Activated CD4-positive, alpha-beta T cell treated with anti-CD3 and anti-CD28 coated beads, Interleukin-2, amount 50 U/mL, for 16 hours (primary cell): ENCODE measurements at regions not wholly inside any gene's neighbourhood (a gene's known extent, or its start where the extent isn't known, plus 50 kb on each side); places are given as distances from the start of the nearest gene placed in this dataset.

Experiments used
- DNase-seq: peaks from one replicate; pipeline ENCODE4 v3.0.0-alpha.2; 2020

- no peak for DNase-seq
These were observed 54.4 kb upstream of the CCDC28A start for GRCh38 chr6:138719011-138719635.

- DNase-seq: no peak
These were observed 53.8 kb upstream of the CCDC28A start for GRCh38 chr6:138719744-138720143.

- DNase-seq: no peak
These were observed 50.9 kb upstream of the CCDC28A start for GRCh38 chr6:138722425-138723371.
